MM.1S (cell line): ENCODE measurements at regions not wholly inside any gene's neighbourhood (a gene's known extent, or its start where the extent isn't known, plus 50 kb on each side); places are given as distances from the start of the nearest gene placed in this dataset.

Experiments
- CTCF ChIP-seq: fragments of 300-600 bp; sonication (generic); IDR thresholded peaks from 2 replicates; pipeline ENCODE4 v1.5.1; 2016; ENCODE audit warnings: antibody characterized with exemption, low read length, mixed read lengths
- EZH2 ChIP-seq: fragments of 300-600 bp; sonication (generic); optimal IDR thresholded peaks from 2 replicates; pipeline ENCODE3; 2017; ENCODE audit warnings: low read depth, mild to moderate bottlenecking, antibody characterized with exemption, low read length, mixed read lengths
- EZH2phosphoT487 ChIP-seq: fragments of 300-600 bp; sonication (generic); IDR thresholded peaks from 2 replicates; pipeline ENCODE4 v1.6.1; 2018; ENCODE audit warnings: antibody characterized with exemption, low read length

- TF ChIP-seq CTCF (no peak), EZH2 (no peak), EZH2phosphoT487 (no peak)
Measured at GRCh38 chr3:148081926-148082325, 615.8 kb upstream of the AGTR1 start.
